ENCODE measurements at regions not wholly inside any gene's neighbourhood (a gene's known extent, or its start where the extent isn't known, plus 50 kb on each side); places are given as distances from the start of the nearest gene placed in this dataset.

DNA sequence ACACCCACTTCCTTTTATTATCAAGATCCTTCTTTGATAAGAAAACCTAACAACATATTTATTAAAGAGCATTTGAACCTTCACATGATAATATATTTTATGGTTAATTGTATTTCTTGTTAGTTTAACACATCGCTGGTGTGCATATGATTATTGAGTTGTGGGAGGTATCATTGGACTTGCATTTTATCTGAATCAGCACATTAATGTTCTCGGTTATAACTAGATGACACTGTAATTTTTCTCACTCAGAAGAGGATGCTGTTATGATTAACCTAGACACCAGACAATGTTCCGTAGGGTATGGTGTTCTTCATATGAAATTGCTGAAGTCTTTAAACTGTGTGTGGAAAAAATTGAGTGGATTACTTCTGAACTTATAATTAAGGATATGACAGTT is 1188.3 kb upstream of the EPHA6 start:
- no peak overlapping the region for H3K4me3 ChIP-seq (ENCODE audit: low read depth, low read length)
- no peaks in the 10 kb centered on the region for H3K27me3 ChIP-seq
- no peaks in the 10 kb centered on the region for H3K9me3 ChIP-seq
- DNase-seq = no peak
- H3K4me1 ChIP-seq = no peaks in the 10 kb centered on the region
- TF ChIP-seq, protein P1, sequence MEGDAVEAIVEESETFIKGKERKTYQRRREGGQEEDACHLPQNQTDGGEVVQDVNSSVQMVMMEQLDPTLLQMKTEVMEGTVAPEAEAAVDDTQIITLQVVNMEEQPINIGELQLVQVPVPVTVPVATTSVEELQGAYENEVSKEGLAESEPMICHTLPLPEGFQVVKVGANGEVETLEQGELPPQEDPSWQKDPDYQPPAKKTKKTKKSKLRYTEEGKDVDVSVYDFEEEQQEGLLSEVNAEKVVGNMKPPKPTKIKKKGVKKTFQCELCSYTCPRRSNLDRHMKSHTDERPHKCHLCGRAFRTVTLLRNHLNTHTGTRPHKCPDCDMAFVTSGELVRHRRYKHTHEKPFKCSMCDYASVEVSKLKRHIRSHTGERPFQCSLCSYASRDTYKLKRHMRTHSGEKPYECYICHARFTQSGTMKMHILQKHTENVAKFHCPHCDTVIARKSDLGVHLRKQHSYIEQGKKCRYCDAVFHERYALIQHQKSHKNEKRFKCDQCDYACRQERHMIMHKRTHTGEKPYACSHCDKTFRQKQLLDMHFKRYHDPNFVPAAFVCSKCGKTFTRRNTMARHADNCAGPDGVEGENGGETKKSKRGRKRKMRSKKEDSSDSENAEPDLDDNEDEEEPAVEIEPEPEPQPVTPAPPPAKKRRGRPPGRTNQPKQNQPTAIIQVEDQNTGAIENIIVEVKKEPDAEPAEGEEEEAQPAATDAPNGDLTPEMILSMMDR (IDR thresholded peaks at IDR 0.05; ENCODE audit: low read depth, low read length) = no peak
- H3K36me3 ChIP-seq = no peaks in the 10 kb centered on the region

GRCh38 chr3:95627293-95627692 is 1187.1 kb upstream of the EPHA6 start:
- no peaks in the 10 kb centered on the region for H3K4me1 ChIP-seq
- no peaks in the 10 kb centered on the region for H3K9me3 ChIP-seq
- TF ChIP-seq, protein P1 (IDR thresholded peaks at IDR 0.05; ENCODE audit: low read depth, low read length) = no peak
- no peaks in the 10 kb centered on the region for H3K36me3 ChIP-seq
- no peak overlapping the region for H3K4me3 ChIP-seq (ENCODE audit: low read depth, low read length)
- no peak for DNase-seq
- no peaks in the 10 kb centered on the region for H3K27me3 ChIP-seq

DNA sequence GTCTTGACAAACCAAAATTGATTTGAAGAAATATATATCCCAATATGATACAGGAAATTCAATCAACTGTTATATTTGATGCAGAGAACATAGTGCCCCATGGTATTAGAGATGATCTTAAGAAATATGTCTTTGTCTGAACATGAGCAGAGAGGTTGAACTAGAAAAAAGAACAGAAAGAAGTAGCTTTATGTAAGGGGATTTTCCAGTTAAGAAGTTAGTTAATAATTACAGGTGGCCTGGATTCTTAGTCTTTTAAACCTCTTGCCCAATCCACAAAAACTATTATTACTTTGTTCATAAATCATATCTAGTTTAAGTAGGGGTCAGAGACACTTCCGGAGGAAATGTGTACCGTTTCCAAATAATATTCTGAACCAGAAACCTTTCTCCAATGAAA is 1186.7 kb upstream of the EPHA6 start:
- no peaks in the 10 kb centered on the region for H3K36me3 ChIP-seq
- no peaks in the 10 kb centered on the region for H3K9me3 ChIP-seq
- no peak for DNase-seq
- no peaks in the 10 kb centered on the region for H3K4me1 ChIP-seq
- H3K4me3 ChIP-seq (ENCODE audit: low read depth, low read length) = no peak overlapping the region
- H3K27me3 ChIP-seq = no peaks in the 10 kb centered on the region
- TF ChIP-seq, protein P1 (IDR thresholded peaks at IDR 0.05; ENCODE audit: low read depth, low read length) = no peak

DNA sequence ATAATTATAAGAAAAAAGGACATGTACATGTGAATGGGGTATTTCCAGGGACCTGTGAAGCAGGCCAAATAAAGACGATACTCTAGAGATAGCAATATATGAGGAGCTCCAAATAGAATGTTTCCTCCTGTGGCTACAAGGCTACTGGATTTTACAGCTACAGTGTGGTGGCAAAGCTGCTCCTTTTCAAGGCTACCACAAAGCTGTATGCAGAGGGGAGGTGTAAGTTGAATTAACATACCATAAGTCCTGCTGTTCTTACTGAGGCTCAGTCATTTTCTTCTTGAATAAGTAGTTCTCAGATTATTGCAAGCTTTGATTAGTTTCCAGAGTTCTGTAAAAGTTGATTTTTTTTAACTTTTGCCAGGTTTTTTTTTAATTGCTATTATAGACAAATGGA is 1184.6 kb upstream of the EPHA6 start:
- Histone ChIP-seq H3K27me3 (no peaks in the 10 kb centered on the region), H3K36me3 (no peaks in the 10 kb centered on the region), H3K9me3 (no peaks in the 10 kb centered on the region), H3K4me1 (no peaks in the 10 kb centered on the region), H3K4me3 (ENCODE audit: low read depth, low read length) (no peak overlapping the region)
- TF ChIP-seq, protein P1 (IDR thresholded peaks at IDR 0.05; ENCODE audit: low read depth, low read length) = no peak
- DNase-seq = no peak

DNA sequence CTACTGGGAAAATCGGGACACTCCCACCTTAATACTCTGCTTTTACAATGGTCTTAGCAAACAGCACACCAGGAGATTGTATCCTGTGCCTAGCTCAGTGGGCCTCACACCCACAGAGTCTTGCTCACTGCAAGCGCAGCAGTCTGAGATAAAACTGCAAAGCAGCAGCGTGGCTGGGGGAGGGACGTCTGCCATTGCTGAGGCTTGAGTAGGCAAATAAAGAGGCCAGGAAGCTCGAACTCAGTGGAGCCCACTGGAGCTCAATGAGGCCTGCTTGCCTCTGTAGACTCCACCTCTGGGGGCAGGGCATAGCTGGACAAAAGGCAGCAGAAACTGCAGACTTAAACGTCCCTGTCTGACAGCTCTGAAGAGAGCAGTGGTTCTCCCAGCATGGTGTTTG is 1169.1 kb upstream of the EPHA6 start:
- TF ChIP-seq, protein P1 (IDR thresholded peaks at IDR 0.05; ENCODE audit: low read depth, low read length) = no peak
- no peak overlapping the region for H3K4me3 ChIP-seq (ENCODE audit: low read depth, low read length)
- DNase-seq = no peak
- H3K27me3 ChIP-seq = no peaks in the 10 kb centered on the region
- H3K9me3 ChIP-seq = no peaks in the 10 kb centered on the region
- no peaks in the 10 kb centered on the region for H3K4me1 ChIP-seq
- H3K36me3 ChIP-seq = no peaks in the 10 kb centered on the region

- no peak for DNase-seq
- Histone ChIP-seq H3K27me3 (no peaks in the 10 kb centered on the region), H3K4me1 (no peaks in the 10 kb centered on the region), H3K36me3 (no peaks in the 10 kb centered on the region), H3K4me3 (ENCODE audit: low read depth, low read length) (no peak overlapping the region), H3K9me3 (no peaks in the 10 kb centered on the region)
- TF ChIP-seq, protein P1 (IDR thresholded peaks at IDR 0.05; ENCODE audit: low read depth, low read length) = no peak
Observed at GRCh38 chr3:95654570-95655362, 1159.6 kb upstream of the EPHA6 start.
